K562 (cell line): ENCODE measurements at regions not wholly inside any gene's neighbourhood (a gene's known extent, or its start where the extent isn't known, plus 50 kb on each side); places are given as distances from the start of the nearest gene placed in this dataset.

Experiments
- L3MBTL2 ChIP-seq: fragments of 450-650 bp; IDR thresholded peaks from 2 replicates; pipeline ENCODE4 v1.6.1; 2016; ENCODE audit warnings: mild to moderate bottlenecking, moderate library complexity
- MAZ ChIP-seq, 2 experiments: fragments of 450-650 bp in 1 of 2; sonication (generic) in 1 of 2; formaldehyde crosslinking; IDR thresholded peaks in 1 of 2; conservative IDR thresholded peaks in 1 of 2; 2 replicates each; pipeline versions ENCODE4 v1.4.0 to v1.5.0; 2020; ENCODE audit warnings: mild to moderate bottlenecking in 1 of 2, missing genetic modification reagents in 1 of 2
- NEUROD1 ChIP-seq: fragments of 150-350 bp; IDR thresholded peaks from 2 replicates; pipeline ENCODE4 v1.6.1; 2014; ENCODE audit warnings: borderline replicate concordance, low read length, low read depth; ENCODE audit not compliant: partially characterized antibody
- STAG1 ChIP-seq: sonication (generic); formaldehyde crosslinking; IDR thresholded peaks from 2 replicates; pipeline ENCODE4 v1.5.0; 2020; ENCODE audit warnings: missing genetic modification reagents, borderline replicate concordance
- TCF3 ChIP-seq: sonication (generic); formaldehyde crosslinking; IDR thresholded peaks from 2 replicates; pipeline ENCODE4 v1.4.0; 2020; ENCODE audit warnings: mild to moderate bottlenecking, missing genetic modification reagents
- ZNF224 ChIP-seq: sonication (generic); formaldehyde crosslinking; IDR thresholded peaks from 2 replicates; pipeline ENCODE4 v1.8.0; 2022; ENCODE audit warnings: mild to moderate bottlenecking, missing genetic modification reagents
- TF ChIP-seq, protein P1 (sequence below): fragments of 250-450 bp; sonication (Bioruptor Pico); IDR thresholded peaks from 2 replicates; pipeline ENCODE4 v1.8.0; 2021; ENCODE audit warnings: mild to moderate bottlenecking, moderate library complexity
- TF ChIP-seq, protein P2 (sequence below), 3 experiments: fragments of 200-800 bp in 1 of 3; fragments of 250-450 bp in 1 of 3; fragments of 450-650 bp in 1 of 3; sonication (Bioruptor Pico) in 1 of 3; sonication (Bioruptor generic) in 1 of 3; formaldehyde crosslinking in 1 of 3; IDR thresholded peaks; 2 replicates each; pipeline versions ENCODE4 v1.6.1 to v1.8.0; 2016 to 2022; ENCODE audit warnings: mild to moderate bottlenecking in 2 of 3, missing genetic modification characterization in 2 of 3, missing compliant biosample characterization in 1 of 3, moderate library complexity in 1 of 3

DNA sequence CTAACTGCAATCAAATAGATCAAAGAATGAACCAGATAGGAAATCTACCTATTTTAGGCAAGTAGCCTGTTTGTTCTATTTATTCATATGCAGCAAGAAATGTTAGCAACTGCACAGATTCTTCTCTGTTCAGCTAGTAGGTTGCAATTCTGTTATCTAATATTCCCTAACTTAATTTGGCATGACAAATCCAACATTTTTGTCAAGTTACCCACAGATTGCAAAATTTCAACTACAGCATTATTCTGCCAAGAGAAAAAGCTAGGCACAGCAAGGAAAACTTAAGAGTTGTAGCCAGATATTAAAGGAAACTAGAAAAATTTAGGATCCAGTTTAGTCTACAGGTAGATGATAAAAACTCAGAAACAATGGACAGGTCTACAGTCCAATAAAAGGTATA, 104.4 kb upstream of the SYNCRIP start (continued):
- TF ChIP-seq, protein P1, sequence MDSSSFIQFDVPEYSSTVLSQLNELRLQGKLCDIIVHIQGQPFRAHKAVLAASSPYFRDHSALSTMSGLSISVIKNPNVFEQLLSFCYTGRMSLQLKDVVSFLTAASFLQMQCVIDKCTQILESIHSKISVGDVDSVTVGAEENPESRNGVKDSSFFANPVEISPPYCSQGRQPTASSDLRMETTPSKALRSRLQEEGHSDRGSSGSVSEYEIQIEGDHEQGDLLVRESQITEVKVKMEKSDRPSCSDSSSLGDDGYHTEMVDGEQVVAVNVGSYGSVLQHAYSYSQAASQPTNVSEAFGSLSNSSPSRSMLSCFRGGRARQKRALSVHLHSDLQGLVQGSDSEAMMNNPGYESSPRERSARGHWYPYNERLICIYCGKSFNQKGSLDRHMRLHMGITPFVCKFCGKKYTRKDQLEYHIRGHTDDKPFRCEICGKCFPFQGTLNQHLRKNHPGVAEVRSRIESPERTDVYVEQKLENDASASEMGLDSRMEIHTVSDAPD: no peak
- TF ChIP-seq, protein P2, sequence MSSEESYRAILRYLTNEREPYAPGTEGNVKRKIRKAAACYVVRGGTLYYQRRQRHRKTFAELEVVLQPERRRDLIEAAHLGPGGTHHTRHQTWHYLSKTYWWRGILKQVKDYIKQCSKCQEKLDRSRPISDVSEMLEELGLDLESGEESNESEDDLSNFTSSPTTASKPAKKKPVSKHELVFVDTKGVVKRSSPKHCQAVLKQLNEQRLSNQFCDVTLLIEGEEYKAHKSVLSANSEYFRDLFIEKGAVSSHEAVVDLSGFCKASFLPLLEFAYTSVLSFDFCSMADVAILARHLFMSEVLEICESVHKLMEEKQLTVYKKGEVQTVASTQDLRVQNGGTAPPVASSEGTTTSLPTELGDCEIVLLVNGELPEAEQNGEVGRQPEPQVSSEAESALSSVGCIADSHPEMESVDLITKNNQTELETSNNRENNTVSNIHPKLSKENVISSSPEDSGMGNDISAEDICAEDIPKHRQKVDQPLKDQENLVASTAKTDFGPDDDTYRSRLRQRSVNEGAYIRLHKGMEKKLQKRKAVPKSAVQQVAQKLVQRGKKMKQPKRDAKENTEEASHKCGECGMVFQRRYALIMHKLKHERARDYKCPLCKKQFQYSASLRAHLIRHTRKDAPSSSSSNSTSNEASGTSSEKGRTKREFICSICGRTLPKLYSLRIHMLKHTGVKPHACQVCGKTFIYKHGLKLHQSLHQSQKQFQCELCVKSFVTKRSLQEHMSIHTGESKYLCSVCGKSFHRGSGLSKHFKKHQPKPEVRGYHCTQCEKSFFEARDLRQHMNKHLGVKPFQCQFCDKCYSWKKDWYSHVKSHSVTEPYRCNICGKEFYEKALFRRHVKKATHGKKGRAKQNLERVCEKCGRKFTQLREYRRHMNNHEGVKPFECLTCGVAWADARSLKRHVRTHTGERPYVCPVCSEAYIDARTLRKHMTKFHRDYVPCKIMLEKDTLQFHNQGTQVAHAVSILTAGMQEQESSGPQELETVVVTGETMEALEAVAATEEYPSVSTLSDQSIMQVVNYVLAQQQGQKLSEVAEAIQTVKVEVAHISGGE (CRISPR knock-in tag; IDR thresholded peaks at IDR 0.05): no peak
- TF ChIP-seq MAZ (CRISPR knock-in tag; conservative IDR thresholded peaks at IDR 0.05 in 1 of 2, IDR thresholded peaks at IDR 0.05 in 1 of 2) (no peak), STAG1 (CRISPR knock-in tag) (no peak), ZNF224 (no peak), TCF3 (no peak), L3MBTL2 (no peak), NEUROD1 (no peak)
